ENCODE measurements at regions not wholly inside any gene's neighbourhood (a gene's known extent, or its start where the extent isn't known, plus 50 kb on each side); places are given as distances from the start of the nearest gene placed in this dataset.

GRCh38 chr12:118524446-118524845, 148.1 kb downstream of the SUDS3 start (continued):
- no peak for TF ChIP-seq ZNF462 (CRISPR knock-in tag; IDR thresholded peaks at IDR 0.05)
- no peak for TF ChIP-seq ETS1 (IDR thresholded peaks at IDR 0.05)
- TF ChIP-seq POLR2AphosphoS5 (IDR thresholded peaks at IDR 0.05; ENCODE audit: low read depth) = no peak
- no peak for TF ChIP-seq EZH2phosphoT487 (IDR thresholded peaks at IDR 0.05; ENCODE audit: unreplicated experiment)
- no peak for TF ChIP-seq STAT1 (IDR thresholded peaks at IDR 0.05; ENCODE audit: unreplicated experiment)
- no peak for TF ChIP-seq CTCF (conservative IDR thresholded peaks at IDR 0.05; ENCODE audit: low read depth in 2 of 2)
- no peak for TF ChIP-seq NANOG (IDR thresholded peaks at IDR 0.05; ENCODE audit: borderline replicate concordance)
- no peak for TF ChIP-seq JUNB (IDR thresholded peaks at IDR 0.05; ENCODE audit: unreplicated experiment)
- no peak for TF ChIP-seq ZNF114 (CRISPR knock-in tag; IDR thresholded peaks at IDR 0.05)

Data from GM23338 (cell line).